ENCODE measurements at regions not wholly inside any gene's neighbourhood (a gene's known extent, or its start where the extent isn't known, plus 50 kb on each side); places are given as distances from the start of the nearest gene placed in this dataset.

DNA sequence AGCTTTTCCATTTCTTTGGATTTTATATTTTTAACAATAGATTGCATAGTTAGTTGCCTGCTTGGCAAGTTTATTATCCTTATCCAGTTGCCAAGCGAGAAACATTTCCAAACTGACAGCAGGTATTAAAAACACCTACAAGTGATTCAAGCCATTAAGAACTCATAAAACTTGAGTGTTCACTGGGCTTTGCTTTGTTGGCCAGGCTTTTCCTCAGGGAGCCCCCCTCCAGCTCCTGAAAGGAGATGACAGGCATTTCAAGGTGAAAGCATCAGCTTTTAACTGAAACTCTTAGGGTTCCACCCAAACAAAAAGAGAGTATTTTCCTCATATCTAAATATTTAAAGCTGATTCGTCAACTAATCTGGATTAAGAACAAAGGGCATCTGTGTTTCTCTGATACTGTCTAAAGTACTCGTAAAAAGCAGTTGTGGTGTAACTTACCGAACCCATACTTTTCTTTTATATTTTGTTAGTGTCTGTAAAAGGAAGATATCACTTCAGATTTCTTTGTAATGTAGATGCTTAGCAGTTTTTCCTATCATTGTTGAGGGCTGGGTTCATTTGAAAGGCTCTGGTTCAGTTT is 363.4 kb downstream of the OTOL1 start:
- TF ChIP-seq, protein P1, sequence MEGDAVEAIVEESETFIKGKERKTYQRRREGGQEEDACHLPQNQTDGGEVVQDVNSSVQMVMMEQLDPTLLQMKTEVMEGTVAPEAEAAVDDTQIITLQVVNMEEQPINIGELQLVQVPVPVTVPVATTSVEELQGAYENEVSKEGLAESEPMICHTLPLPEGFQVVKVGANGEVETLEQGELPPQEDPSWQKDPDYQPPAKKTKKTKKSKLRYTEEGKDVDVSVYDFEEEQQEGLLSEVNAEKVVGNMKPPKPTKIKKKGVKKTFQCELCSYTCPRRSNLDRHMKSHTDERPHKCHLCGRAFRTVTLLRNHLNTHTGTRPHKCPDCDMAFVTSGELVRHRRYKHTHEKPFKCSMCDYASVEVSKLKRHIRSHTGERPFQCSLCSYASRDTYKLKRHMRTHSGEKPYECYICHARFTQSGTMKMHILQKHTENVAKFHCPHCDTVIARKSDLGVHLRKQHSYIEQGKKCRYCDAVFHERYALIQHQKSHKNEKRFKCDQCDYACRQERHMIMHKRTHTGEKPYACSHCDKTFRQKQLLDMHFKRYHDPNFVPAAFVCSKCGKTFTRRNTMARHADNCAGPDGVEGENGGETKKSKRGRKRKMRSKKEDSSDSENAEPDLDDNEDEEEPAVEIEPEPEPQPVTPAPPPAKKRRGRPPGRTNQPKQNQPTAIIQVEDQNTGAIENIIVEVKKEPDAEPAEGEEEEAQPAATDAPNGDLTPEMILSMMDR (IDR thresholded peaks at IDR 0.05) = no peak
- intact Hi-C loops (cut with DNase I) = no loop called here
- no peak overlapping the region for H3K4me3 ChIP-seq
- no peak overlapping the region for H3K27ac ChIP-seq
- no peaks in the 10 kb centered on the region for H3K27me3 ChIP-seq
- H3K36me3 ChIP-seq = no peaks in the 10 kb centered on the region
- no peaks in the 10 kb centered on the region for H3K9me3 ChIP-seq
- DNase-seq (ENCODE audit: low spot score in 2 of 2) = no peak
- no peaks in the 10 kb centered on the region for H3K4me1 ChIP-seq

GRCh38 chr3:161863775-161864174 is 367.2 kb downstream of the OTOL1 start:
- Histone ChIP-seq H3K4me3 (no peak overlapping the region), H3K36me3 (no peaks in the 10 kb centered on the region), H3K9me3 (no peaks in the 10 kb centered on the region), H3K27me3 (no peaks in the 10 kb centered on the region), H3K27ac (no peak overlapping the region), H3K4me1 (no peaks in the 10 kb centered on the region)
- no peak for DNase-seq (ENCODE audit: low spot score in 2 of 2)
- TF ChIP-seq, protein P1 (IDR thresholded peaks at IDR 0.05) = no peak
- intact Hi-C loops (cut with DNase I) = no loop called here

DNA sequence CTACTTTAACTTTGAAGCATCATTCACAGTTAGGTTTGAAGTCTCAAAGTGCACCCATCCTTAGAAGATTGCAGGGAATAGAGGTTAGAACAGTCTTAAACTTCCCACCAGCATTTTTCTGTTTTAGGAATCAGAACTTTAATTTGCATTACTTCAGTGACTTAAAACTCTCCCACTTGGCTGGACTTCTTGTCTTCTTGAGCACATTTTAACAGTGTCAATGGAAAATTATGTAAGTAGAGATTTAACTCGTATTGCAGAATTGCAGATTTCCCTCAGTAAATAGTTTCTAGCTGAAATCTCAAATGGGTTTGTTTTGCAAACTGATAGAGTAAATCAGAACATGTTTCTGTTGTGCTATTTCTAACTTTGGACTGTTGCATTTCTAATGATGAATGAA is 369.6 kb downstream of the OTOL1 start:
- no peaks in the 10 kb centered on the region for H3K27me3 ChIP-seq
- H3K9me3 ChIP-seq = no peaks in the 10 kb centered on the region
- no peaks in the 10 kb centered on the region for H3K36me3 ChIP-seq
- intact Hi-C loops (cut with DNase I) = no loop called here
- TF ChIP-seq, protein P1 (IDR thresholded peaks at IDR 0.05) = no peak
- no peaks in the 10 kb centered on the region for H3K4me1 ChIP-seq
- H3K27ac ChIP-seq = no peak overlapping the region
- DNase-seq (ENCODE audit: low spot score in 2 of 2) = no peak
- no peak overlapping the region for H3K4me3 ChIP-seq

DNA sequence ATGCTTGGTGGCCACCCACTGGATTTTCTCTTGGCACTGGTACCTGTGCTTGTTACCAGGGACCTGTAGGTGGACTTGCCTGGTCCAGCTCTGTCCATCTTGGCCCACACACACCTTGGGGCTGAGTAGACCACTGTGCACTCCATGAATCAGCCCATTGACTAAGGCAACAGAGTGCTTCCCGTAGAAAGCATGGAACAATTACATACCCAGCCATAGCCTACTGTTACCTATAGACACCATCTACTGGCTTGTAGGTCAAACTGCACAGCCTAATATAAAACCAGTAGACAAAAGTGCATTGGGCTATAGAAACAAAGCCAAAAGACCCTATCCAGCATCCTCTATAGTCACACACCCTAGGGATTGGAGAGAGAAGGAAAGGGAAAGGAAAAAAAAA is 378.9 kb downstream of the OTOL1 start:
- TF ChIP-seq, protein P1 (IDR thresholded peaks at IDR 0.05) = no peak
- Histone ChIP-seq H3K27ac (no peak overlapping the region), H3K36me3 (no peaks in the 10 kb centered on the region), H3K9me3 (no peaks in the 10 kb centered on the region), H3K4me3 (no peak overlapping the region), H3K27me3 (no peaks in the 10 kb centered on the region), H3K4me1 (no peaks in the 10 kb centered on the region)
- intact Hi-C loops (cut with DNase I) = no loop called here
- DNase-seq (ENCODE audit: low spot score in 2 of 2) = no peak

- no peaks in the 10 kb centered on the region for H3K27me3 ChIP-seq
- H3K4me3 ChIP-seq = no peak overlapping the region
- no peaks in the 10 kb centered on the region for H3K4me1 ChIP-seq
- no peaks in the 10 kb centered on the region for H3K9me3 ChIP-seq
- no peak for DNase-seq (ENCODE audit: low spot score in 2 of 2)
- TF ChIP-seq, protein P1 (IDR thresholded peaks at IDR 0.05) = no peak
- intact Hi-C loops (cut with DNase I) = no loop called here
- no peak overlapping the region for H3K27ac ChIP-seq
- no peaks in the 10 kb centered on the region for H3K36me3 ChIP-seq
These were observed 382.9 kb downstream of the OTOL1 start for GRCh38 chr3:161879470-161879869.

DNA sequence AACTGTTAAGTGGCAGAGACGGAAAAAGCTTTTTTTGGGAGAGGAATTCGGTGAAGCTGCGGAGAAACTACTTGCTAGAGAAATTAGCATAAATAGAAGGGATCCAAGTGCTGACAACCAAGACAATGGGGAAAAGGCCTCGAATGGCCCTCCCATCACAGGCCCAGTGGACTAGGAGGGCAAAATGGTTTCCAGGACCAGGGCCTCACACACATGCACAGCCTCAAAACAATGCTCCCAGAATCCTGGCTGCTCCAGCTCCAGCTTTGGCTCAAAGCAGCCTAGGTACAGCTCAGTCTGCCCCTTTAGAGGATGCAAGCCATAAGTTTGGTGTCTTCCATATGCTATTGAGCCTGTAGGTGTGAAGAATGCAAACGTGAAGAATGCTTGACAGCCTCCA is 388.2 kb downstream of the OTOL1 start:
- Histone ChIP-seq H3K4me3 (no peak overlapping the region), H3K27ac (no peak overlapping the region), H3K4me1 (no peaks in the 10 kb centered on the region), H3K9me3 (no peaks in the 10 kb centered on the region), H3K27me3 (no peaks in the 10 kb centered on the region), H3K36me3 (no peaks in the 10 kb centered on the region)
- DNase-seq (ENCODE audit: low spot score in 2 of 2) = no peak
- TF ChIP-seq, protein P1 (IDR thresholded peaks at IDR 0.05) = no peak
- intact Hi-C loops (cut with DNase I) = no loop called here
